Stimulated activated CD4-positive, alpha-beta T cell treated with anti-CD3 and anti-CD28 coated beads, TNF-alpha, amount 100 ng/mL, for 24 hours (primary cell): ENCODE measurements at regions not wholly inside any gene's neighbourhood (a gene's known extent, or its start where the extent isn't known, plus 50 kb on each side); places are given as distances from the start of the nearest gene placed in this dataset.

Experiments
- DNase-seq, 3 experiments: peaks; one replicate each; pipeline ENCODE4 v3.0.0-alpha.2; 2020; ENCODE audit warnings: low read depth in 3 of 3

GRCh38 chr22:34055525-34056200 is 135.4 kb upstream of the LARGE1 start:
- DNase-seq: no peak

GRCh38 chr22:34057726-34058125 is 137.4 kb upstream of the LARGE1 start:
- DNase-seq: no peak

- no peak for DNase-seq
These were observed 144.4 kb upstream of the LARGE1 start for GRCh38 chr22:34064696-34065095.

- DNase-seq: no peak
These were observed 146.8 kb upstream of the LARGE1 start for GRCh38 chr22:34067031-34067430.

GRCh38 chr22:34068001-34068400 is 147.7 kb upstream of the LARGE1 start:
- no peak for DNase-seq

GRCh38 chr22:34070051-34070450 is 149.8 kb upstream of the LARGE1 start:
- DNase-seq: no peak

GRCh38 chr22:34070531-34070930 is 150.3 kb upstream of the LARGE1 start:
- no peak for DNase-seq

GRCh38 chr22:34072585-34072984 is 152.3 kb upstream of the LARGE1 start:
- DNase-seq: no peak

GRCh38 chr22:34080433-34080832 is 160.2 kb upstream of the LARGE1 start:
- DNase-seq: no peak

GRCh38 chr22:34096770-34097169 is 176.5 kb upstream of the LARGE1 start:
- no peak for DNase-seq

- DNase-seq: no peak
These were observed 179.0 kb upstream of the LARGE1 start for GRCh38 chr22:34099278-34099677.

GRCh38 chr22:34102633-34103032 is 182.4 kb upstream of the LARGE1 start:
- DNase-seq: no peak

GRCh38 chr22:34105461-34106062 is 185.3 kb upstream of the LARGE1 start:
- DNase-seq: peak in 1 of 3 experiments; percentile 32

GRCh38 chr22:34108168-34108567 is 187.9 kb upstream of the LARGE1 start:
- no peak for DNase-seq

GRCh38 chr22:34111210-34111824 is 191.0 kb upstream of the LARGE1 start:
- peak in 1 of 3 experiments; percentile 2 for DNase-seq

GRCh38 chr22:34113381-34113780 is 193.1 kb upstream of the LARGE1 start:
- DNase-seq: no peak

GRCh38 chr22:34114406-34114805 is 194.1 kb upstream of the LARGE1 start:
- no peak for DNase-seq

- no peak for DNase-seq
These were observed 195.4 kb upstream of the LARGE1 start for GRCh38 chr22:34115722-34116121.

- DNase-seq: no peak
These were observed 195.8 kb upstream of the LARGE1 start for GRCh38 chr22:34116126-34116525.

GRCh38 chr22:34122042-34122441 is 201.8 kb upstream of the LARGE1 start:
- DNase-seq: no peak

GRCh38 chr22:34129691-34130486 is 209.6 kb upstream of the LARGE1 start:
- no peak for DNase-seq

- no peak for DNase-seq
These were observed 215.5 kb upstream of the LARGE1 start for GRCh38 chr22:34135749-34136148.
